DOHH2 (cell line): ENCODE measurements at regions not wholly inside any gene's neighbourhood (a gene's known extent, or its start where the extent isn't known, plus 50 kb on each side); places are given as distances from the start of the nearest gene placed in this dataset.

Source experiments
- H3F3A ChIP-seq: fragments of 200-600 bp; sonication (generic), shearing (Covaris generic); 2 replicates; pipeline ENCODE4 v1.6.0; 2016; ENCODE audit warnings: antibody characterized with exemption, mild to moderate bottlenecking; ENCODE audit not compliant: control insufficient read depth, insufficient read depth
- H3K27ac ChIP-seq: fragments of 200-600 bp; sonication (generic); 2 replicates; pipeline ENCODE4 v1.5.1; 2014; ENCODE audit warnings: low read depth, mild to moderate bottlenecking, low read length, moderate library complexity
- H3K27me3 ChIP-seq: fragments of 200-600 bp; sonication (generic); 2 replicates; pipeline ENCODE4 v1.6.1; 2014; ENCODE audit warnings: mild to moderate bottlenecking, low read length, mixed read lengths; ENCODE audit not compliant: control insufficient read depth
- H3K36me3 ChIP-seq: fragments of 200-600 bp; sonication (generic); 2 replicates; pipeline ENCODE4 v1.6.1; 2014; ENCODE audit warnings: mild to moderate bottlenecking, low read length, moderate library complexity, mixed read lengths; ENCODE audit not compliant: control insufficient read depth
- H3K4me1 ChIP-seq: fragments of 200-600 bp; sonication (generic); 2 replicates; pipeline ENCODE4 v1.6.1; 2014; ENCODE audit warnings: mild to moderate bottlenecking, low read length, mixed read lengths; ENCODE audit not compliant: control insufficient read depth
- H3K4me2 ChIP-seq: fragments of 200-600 bp; sonication (generic); 2 replicates; pipeline ENCODE4 v1.6.0; 2014; ENCODE audit warnings: mild to moderate bottlenecking, low read length, moderate library complexity
- H3K4me3 ChIP-seq: fragments of 200-600 bp; sonication (generic); 2 replicates; pipeline ENCODE4 v1.5.1; 2014; ENCODE audit warnings: mild to moderate bottlenecking, low read length, mixed read lengths
- H3K79me2 ChIP-seq: fragments of 200-600 bp; sonication (generic); 2 replicates; pipeline ENCODE4 v1.6.1; 2014; ENCODE audit warnings: mild to moderate bottlenecking, low read length, mixed read lengths; ENCODE audit not compliant: control insufficient read depth
- H3K9me2 ChIP-seq: fragments of 200-600 bp; sonication (generic); replicated peaks from 2 replicates; pipeline ENCODE4 v1.6.1; 2014; ENCODE audit warnings: mild to moderate bottlenecking, low read length, mixed read lengths; ENCODE audit not compliant: control insufficient read depth
- H3K9me3 ChIP-seq: fragments of 200-600 bp; sonication (generic); 2 replicates; pipeline ENCODE4 v1.6.1; 2014; ENCODE audit warnings: antibody characterized with exemption, low read length, mixed read lengths; ENCODE audit not compliant: control insufficient read depth, insufficient read depth
- H4K20me1 ChIP-seq: fragments of 200-600 bp; sonication (generic); 2 replicates; pipeline ENCODE4 v1.6.0; 2014; ENCODE audit warnings: low read depth, mild to moderate bottlenecking, antibody characterized with exemption, low read length, moderate library complexity; ENCODE audit not compliant: control insufficient read depth, insufficient read depth
- EZH2phosphoT487 ChIP-seq: fragments of 200-600 bp; sonication (generic); IDR thresholded peaks from 2 replicates; pipeline ENCODE4 v1.6.1; 2017; ENCODE audit warnings: borderline replicate concordance, mild to moderate bottlenecking, antibody characterized with exemption, low read length, moderate library complexity, mixed read lengths
- TF ChIP-seq, protein P1 (sequence below): fragments of 200-600 bp; sonication (generic); IDR thresholded peaks from one replicate; pipeline ENCODE4 v1.5.1; 2014; ENCODE audit warnings: antibody characterized with exemption, mild to moderate bottlenecking, low read depth, low read length; ENCODE audit not compliant: poor library complexity, severe bottlenecking

DNA sequence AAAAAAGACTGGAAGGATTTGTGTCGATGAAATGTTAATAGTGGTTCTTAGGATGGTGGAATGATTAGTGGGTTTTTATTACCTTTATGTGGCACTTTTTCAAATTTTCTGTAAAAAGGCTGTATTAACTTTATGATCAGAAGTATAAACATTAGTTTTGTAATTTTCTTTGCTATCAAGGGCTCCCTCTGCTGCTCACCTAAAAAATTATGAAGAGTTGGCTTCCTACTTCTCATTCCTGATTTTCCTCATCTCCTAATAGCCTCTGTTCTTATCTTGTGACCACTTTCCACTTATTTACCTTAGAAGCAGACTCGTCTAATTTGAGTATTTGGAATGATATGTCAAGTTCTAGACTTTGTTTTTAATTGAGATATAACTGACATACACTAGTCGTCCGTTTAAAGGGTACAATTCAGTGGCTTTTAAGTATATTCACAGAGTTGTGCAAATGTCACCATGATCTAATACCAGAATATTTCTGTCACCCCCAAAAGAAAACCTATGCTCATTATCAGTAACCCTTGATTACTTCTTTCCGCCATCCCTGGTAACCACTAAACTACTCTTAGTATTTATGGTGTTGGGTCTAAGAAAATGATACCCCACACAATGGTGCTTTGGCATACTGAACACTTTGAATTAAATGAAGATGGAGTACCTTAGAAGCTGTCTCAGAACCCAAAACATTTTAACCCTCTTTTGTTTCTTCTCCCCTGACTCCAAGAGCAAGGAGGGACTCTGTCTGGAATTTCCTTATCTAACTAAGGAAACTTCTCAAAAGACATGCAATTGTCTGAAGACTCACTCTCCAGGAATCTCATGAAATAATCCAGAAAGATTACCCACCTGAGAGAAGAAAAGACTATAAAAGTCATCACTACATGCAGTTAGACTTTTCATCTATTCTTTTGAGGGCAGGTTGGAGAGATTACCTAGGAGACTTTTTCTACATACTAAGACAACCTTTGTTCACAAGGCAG lies 311.3 kb downstream of the DLEU7 start:
- no peak overlapping the region for H3K27ac ChIP-seq
- no peaks in the 10 kb centered on the region for H3K79me2 ChIP-seq
- no peak overlapping the region for H3K4me3 ChIP-seq
- H3K36me3 ChIP-seq, result peaks cover 5% of the 10 kb centered on the region; the same call in 1 of the 2 replicates
- H3F3A ChIP-seq, result peaks cover 7% of the 10 kb centered on the region
- no peaks in the 10 kb centered on the region for H3K27me3 ChIP-seq
- no peaks in the 10 kb centered on the region for H4K20me1 ChIP-seq
- peaks cover 55% of the 10 kb centered on the region for H3K4me1 ChIP-seq
- H3K4me2 ChIP-seq, result no peak overlapping the region
- no peaks in the 10 kb centered on the region for H3K9me2 ChIP-seq
- TF ChIP-seq, protein P1, sequence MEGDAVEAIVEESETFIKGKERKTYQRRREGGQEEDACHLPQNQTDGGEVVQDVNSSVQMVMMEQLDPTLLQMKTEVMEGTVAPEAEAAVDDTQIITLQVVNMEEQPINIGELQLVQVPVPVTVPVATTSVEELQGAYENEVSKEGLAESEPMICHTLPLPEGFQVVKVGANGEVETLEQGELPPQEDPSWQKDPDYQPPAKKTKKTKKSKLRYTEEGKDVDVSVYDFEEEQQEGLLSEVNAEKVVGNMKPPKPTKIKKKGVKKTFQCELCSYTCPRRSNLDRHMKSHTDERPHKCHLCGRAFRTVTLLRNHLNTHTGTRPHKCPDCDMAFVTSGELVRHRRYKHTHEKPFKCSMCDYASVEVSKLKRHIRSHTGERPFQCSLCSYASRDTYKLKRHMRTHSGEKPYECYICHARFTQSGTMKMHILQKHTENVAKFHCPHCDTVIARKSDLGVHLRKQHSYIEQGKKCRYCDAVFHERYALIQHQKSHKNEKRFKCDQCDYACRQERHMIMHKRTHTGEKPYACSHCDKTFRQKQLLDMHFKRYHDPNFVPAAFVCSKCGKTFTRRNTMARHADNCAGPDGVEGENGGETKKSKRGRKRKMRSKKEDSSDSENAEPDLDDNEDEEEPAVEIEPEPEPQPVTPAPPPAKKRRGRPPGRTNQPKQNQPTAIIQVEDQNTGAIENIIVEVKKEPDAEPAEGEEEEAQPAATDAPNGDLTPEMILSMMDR, result peak; percentile 68
- TF ChIP-seq EZH2phosphoT487, result no peak
- peaks cover 30% of the 10 kb centered on the region for H3K9me3 ChIP-seq

DNA sequence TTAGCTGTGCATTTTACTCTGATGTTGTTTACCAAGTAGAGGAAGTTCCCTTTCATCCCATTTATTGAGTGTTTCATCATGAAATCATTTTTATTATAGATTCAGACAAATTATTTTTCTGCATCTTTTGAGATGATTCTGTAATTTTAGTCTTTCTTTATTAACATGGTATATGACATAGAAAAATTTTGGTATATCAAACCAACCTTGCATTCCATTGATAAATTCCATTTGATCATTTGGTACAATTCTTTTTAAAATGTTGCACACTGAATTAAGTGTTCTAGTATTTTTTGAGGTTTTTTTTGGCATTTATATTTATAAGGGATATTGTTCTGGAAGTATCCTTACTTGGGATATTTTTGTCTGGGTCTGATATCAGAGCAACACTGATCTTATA lies 308.4 kb downstream of the DLEU7 start:
- Histone ChIP-seq H3K4me2 (no peak overlapping the region), H3K27me3 (no peaks in the 10 kb centered on the region), H3F3A (peaks cover 2% of the 10 kb centered on the region), H3K9me3 (peaks cover 30% of the 10 kb centered on the region), H3K36me3 (peaks cover 5% of the 10 kb centered on the region; the same call in 1 of the 2 replicates), H3K9me2 (no peaks in the 10 kb centered on the region), H3K4me1 (peaks cover 27% of the 10 kb centered on the region), H3K79me2 (no peaks in the 10 kb centered on the region), H3K27ac (no peak overlapping the region), H4K20me1 (no peaks in the 10 kb centered on the region), H3K4me3 (no peak overlapping the region)
- TF ChIP-seq, protein P1, result no peak
- TF ChIP-seq EZH2phosphoT487, result no peak

DNA sequence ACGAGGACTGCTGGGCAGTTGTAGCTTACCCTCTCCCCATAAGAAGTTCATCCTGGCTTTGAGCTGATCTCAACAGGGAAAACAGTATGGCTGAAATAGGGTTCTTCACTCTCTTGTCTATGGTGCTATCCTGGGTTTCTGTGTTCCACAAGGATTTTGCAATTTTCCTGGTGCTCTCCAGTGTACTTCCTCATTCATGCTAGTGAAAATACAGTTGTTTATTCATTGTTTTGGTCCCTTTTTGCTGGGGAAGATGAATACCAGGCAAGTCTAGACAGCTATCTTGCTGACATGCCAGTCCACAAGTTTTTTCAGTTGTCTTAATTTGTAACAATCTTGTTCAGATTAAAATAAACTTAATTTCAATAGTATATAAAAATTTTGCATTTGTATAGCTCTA lies 306.5 kb downstream of the DLEU7 start:
- Histone ChIP-seq H3K27ac (no peak overlapping the region), H4K20me1 (no peaks in the 10 kb centered on the region)

More for the DNA sequence above, 306.5 kb downstream of the DLEU7 start:
- Histone ChIP-seq H3K9me2 (no peaks in the 10 kb centered on the region), H3K27me3 (no peaks in the 10 kb centered on the region), H3F3A (no peaks in the 10 kb centered on the region), H3K4me2 (no peak overlapping the region), H3K79me2 (no peaks in the 10 kb centered on the region), H3K9me3 (peaks cover 30% of the 10 kb centered on the region), H3K4me3 (no peak overlapping the region), H3K4me1 (peaks cover 7% of the 10 kb centered on the region), H3K36me3 (peaks cover 5% of the 10 kb centered on the region; the same call in 1 of the 2 replicates)
- TF ChIP-seq EZH2phosphoT487, result no peak
- TF ChIP-seq, protein P1, result no peak
